ENCODE measurements at regions not wholly inside any gene's neighbourhood (a gene's known extent, or its start where the extent isn't known, plus 50 kb on each side); places are given as distances from the start of the nearest gene placed in this dataset.

DNA sequence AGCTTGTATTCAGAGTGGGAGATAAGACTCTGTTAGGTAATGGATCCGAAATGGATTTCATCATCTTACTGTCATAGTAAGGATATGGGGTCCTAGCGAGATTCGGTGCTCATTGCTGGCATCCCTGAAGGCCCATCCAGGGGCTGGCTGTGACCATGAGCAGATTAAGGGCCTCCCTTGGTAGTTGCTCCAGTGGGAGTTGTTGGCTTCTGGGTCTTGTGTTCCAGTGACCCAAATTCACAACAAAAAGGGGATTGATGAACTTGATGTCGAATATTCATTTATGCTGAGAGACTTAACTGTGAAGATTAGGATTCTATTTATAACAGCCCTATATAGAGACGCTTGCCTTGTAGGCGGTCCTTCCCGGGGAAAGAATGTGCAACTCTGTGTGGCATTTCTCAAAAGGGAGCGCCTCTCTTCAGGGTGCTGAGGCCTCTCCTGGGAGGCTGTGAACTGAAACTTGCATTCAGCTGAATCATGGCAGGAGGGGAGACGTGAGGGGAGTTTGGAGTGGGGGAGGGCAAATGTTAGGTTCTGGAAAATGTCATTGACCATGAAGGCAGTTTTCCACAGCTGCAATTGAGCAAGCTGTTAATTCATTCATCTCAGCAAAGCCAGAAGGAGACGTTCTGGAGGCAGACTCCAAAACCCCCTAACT is 233.1 kb upstream of the FZD8 start:
- intact Hi-C loops (cut with micrococcal nuclease; ENCODE audit: unreplicated experiment) = no loop called here
- H3K27ac ChIP-seq (ENCODE audit: low read depth, low read length, poor library complexity, severe bottlenecking) = peak overlapping the region; percentile 65
- H3K4me3 ChIP-seq (ENCODE audit: low read depth, low read length, poor library complexity, severe bottlenecking) = no peak overlapping the region
- POLR2A ChIA-PET (ENCODE audit: low non-redundant PET) = no interaction called here
- H3K4me1 ChIP-seq (ENCODE audit: insufficient read depth, low read length, poor library complexity, severe bottlenecking) = peaks cover 35% of the 10 kb centered on the region
- no peaks in the 10 kb centered on the region for H3K36me3 ChIP-seq (ENCODE audit: insufficient read depth, low read length, poor library complexity, severe bottlenecking)
- TF ChIP-seq, protein P1, sequence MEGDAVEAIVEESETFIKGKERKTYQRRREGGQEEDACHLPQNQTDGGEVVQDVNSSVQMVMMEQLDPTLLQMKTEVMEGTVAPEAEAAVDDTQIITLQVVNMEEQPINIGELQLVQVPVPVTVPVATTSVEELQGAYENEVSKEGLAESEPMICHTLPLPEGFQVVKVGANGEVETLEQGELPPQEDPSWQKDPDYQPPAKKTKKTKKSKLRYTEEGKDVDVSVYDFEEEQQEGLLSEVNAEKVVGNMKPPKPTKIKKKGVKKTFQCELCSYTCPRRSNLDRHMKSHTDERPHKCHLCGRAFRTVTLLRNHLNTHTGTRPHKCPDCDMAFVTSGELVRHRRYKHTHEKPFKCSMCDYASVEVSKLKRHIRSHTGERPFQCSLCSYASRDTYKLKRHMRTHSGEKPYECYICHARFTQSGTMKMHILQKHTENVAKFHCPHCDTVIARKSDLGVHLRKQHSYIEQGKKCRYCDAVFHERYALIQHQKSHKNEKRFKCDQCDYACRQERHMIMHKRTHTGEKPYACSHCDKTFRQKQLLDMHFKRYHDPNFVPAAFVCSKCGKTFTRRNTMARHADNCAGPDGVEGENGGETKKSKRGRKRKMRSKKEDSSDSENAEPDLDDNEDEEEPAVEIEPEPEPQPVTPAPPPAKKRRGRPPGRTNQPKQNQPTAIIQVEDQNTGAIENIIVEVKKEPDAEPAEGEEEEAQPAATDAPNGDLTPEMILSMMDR (conservative IDR thresholded peaks at IDR 0.05; ENCODE audit: low read depth, low read length) = no peak
- TF ChIP-seq EZH2 (IDR thresholded peaks at IDR 0.05; ENCODE audit: borderline replicate concordance, low read depth, low read length, poor library complexity, severe bottlenecking) = no peak
- CTCF ChIA-PET = no interaction called here
- peak; percentile 62 for DNase-seq (ENCODE audit: low spot score)
- no peaks in the 10 kb centered on the region for H3K9me3 ChIP-seq (ENCODE audit: low read depth, low read length, poor library complexity, severe bottlenecking)
- BruUV-seq (replicated peaks) = no TSS peak
- no peaks in the 10 kb centered on the region for H3K27me3 ChIP-seq (replicated peaks; ENCODE audit: insufficient read depth, low read depth, low read length, poor library complexity)

DNA sequence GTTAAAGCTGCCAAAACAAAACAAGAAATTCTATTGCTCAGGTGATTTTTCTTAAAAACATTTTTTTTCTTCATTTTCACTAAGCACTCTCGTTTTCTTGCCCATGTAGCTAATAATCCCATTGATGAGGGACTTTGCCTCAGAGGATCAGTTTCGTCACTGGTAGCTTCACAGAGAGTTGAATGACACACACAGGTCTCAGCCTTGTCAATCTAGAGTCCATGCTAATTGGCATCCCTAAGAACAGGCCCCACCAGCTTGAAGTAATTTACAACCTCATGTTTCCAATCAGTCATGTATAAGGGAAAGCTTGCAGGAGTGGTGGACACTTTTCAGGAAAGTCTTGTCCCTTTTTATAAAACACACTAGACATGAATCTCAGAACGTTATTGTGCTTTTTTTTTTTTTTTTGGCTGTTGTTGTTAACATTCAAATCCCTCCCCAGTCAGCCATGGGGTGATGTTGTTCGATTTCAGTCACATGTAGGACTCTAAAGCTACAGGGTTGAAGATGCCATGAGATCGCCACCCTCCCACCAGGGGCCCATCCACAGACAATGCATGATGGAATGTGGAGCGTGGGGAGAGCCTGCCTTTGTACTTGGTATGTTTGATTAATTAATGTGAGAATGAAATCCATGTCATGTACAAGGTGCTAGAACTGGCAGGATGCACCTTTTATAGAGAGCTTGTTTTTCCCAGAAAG is 232.4 kb upstream of the FZD8 start:
- no TSS peak for BruUV-seq (replicated peaks)
- H3K9me3 ChIP-seq (ENCODE audit: low read depth, low read length, poor library complexity, severe bottlenecking) = no peaks in the 10 kb centered on the region
- no peaks in the 10 kb centered on the region for H3K27me3 ChIP-seq (replicated peaks; ENCODE audit: insufficient read depth, low read depth, low read length, poor library complexity)
- intact Hi-C loops (cut with micrococcal nuclease; ENCODE audit: unreplicated experiment) = no loop called here
- TF ChIP-seq, protein P1 (conservative IDR thresholded peaks at IDR 0.05; ENCODE audit: low read depth, low read length) = no peak
- no peak for TF ChIP-seq EZH2 (IDR thresholded peaks at IDR 0.05; ENCODE audit: borderline replicate concordance, low read depth, low read length, poor library complexity, severe bottlenecking)
- no peak overlapping the region for H3K27ac ChIP-seq (ENCODE audit: low read depth, low read length, poor library complexity, severe bottlenecking)
- no peaks in the 10 kb centered on the region for H3K36me3 ChIP-seq (ENCODE audit: insufficient read depth, low read length, poor library complexity, severe bottlenecking)
- peaks cover 35% of the 10 kb centered on the region for H3K4me1 ChIP-seq (ENCODE audit: insufficient read depth, low read length, poor library complexity, severe bottlenecking)
- ChIA-PET POLR2A (ENCODE audit: low non-redundant PET) (no interaction called here), CTCF (interaction anchor here (0.6 kb wide), 1 partner anchor 748 kb away, joined by 3 read pairs; no protein-coding TSS in a partner anchor)
- DNase-seq (ENCODE audit: low spot score) = no peak
- no peak overlapping the region for H3K4me3 ChIP-seq (ENCODE audit: low read depth, low read length, poor library complexity, severe bottlenecking)

DNA sequence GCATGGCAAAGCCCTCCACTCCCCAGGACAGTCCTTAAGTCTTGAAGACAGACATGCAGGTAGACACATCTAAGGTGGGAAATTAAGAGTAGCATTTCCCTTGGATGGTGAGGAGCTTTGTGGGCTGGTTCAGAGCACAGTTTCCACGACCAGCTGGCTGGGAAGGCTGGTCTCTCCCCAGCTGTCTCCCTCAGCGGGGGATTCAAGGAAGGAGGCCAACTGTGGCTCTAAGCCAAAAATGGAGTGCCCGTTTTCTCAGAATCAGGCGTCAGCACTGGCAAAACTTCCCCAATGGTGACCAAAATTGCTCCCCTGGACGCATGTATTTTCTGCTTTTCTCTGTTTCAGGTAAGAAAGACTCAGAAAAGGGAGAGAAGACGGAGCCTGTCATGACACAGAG is 230.6 kb upstream of the FZD8 start:
- DNase-seq (ENCODE audit: low spot score) = peak; percentile 51
- no peak overlapping the region for H3K4me3 ChIP-seq (ENCODE audit: low read depth, low read length, poor library complexity, severe bottlenecking)
- no TSS peak for BruUV-seq (replicated peaks)
- POLR2A ChIA-PET (ENCODE audit: low non-redundant PET) = no interaction called here
- H3K27me3 ChIP-seq (replicated peaks; ENCODE audit: insufficient read depth, low read depth, low read length, poor library complexity) = no peaks in the 10 kb centered on the region
- TF ChIP-seq, protein P1 (conservative IDR thresholded peaks at IDR 0.05; ENCODE audit: low read depth, low read length) = no peak
- TF ChIP-seq EZH2 (IDR thresholded peaks at IDR 0.05; ENCODE audit: borderline replicate concordance, low read depth, low read length, poor library complexity, severe bottlenecking) = no peak
- H3K27ac ChIP-seq (ENCODE audit: low read depth, low read length, poor library complexity, severe bottlenecking) = peak overlapping the region; percentile 50
- H3K36me3 ChIP-seq (ENCODE audit: insufficient read depth, low read length, poor library complexity, severe bottlenecking) = no peaks in the 10 kb centered on the region
- peaks cover 35% of the 10 kb centered on the region for H3K4me1 ChIP-seq (ENCODE audit: insufficient read depth, low read length, poor library complexity, severe bottlenecking)
- H3K9me3 ChIP-seq (ENCODE audit: low read depth, low read length, poor library complexity, severe bottlenecking) = no peaks in the 10 kb centered on the region
- CTCF ChIA-PET = no interaction called here
- intact Hi-C loops (cut with micrococcal nuclease; ENCODE audit: unreplicated experiment) = no loop called here

All from A673 (cell line).